WERI-Rb-1 (cell line): ENCODE measurements at regions not wholly inside any gene's neighbourhood (a gene's known extent, or its start where the extent isn't known, plus 50 kb on each side); places are given as distances from the start of the nearest gene placed in this dataset.

Source experiments
- DNase-seq: peaks from one replicate; pipeline ENCODE4 v3.0.0-alpha.2; 2020
- H3K27ac ChIP-seq: fragments of 250-450 bp; sonication (Bioruptor Pico); 2 replicates; pipeline ENCODE4 v1.5.1; 2020; ENCODE audit warnings: mild to moderate bottlenecking, moderate library complexity
- H3K27me3 ChIP-seq: fragments of 250-450 bp; sonication (Bioruptor Pico); 2 replicates; pipeline ENCODE4 v1.5.1; 2021; ENCODE audit warnings: mild to moderate bottlenecking, low read depth, moderate library complexity; ENCODE audit not compliant: insufficient read depth, severe bottlenecking
- H3K36me3 ChIP-seq: fragments of 250-450 bp; sonication (Bioruptor Pico); 2 replicates; pipeline ENCODE4 v1.5.1; 2020; ENCODE audit warnings: mild to moderate bottlenecking, moderate library complexity
- H3K4me3 ChIP-seq: 2 replicates; pipeline ENCODE4 v1.5.1; 2011; ENCODE audit warnings: low read depth, mild to moderate bottlenecking, control low read depth, low read length
- H3K9me3 ChIP-seq: fragments of 250-450 bp; sonication (Bioruptor Pico); 2 replicates; pipeline ENCODE4 v1.5.1; 2021; ENCODE audit warnings: mild to moderate bottlenecking, moderate library complexity; ENCODE audit not compliant: severe bottlenecking
- CTCF ChIP-seq: IDR thresholded peaks from 2 replicates; pipeline ENCODE4 v1.5.1; 2011; ENCODE audit warnings: low read depth, mild to moderate bottlenecking, control low read depth, inconsistent platforms, low read length

GRCh38 chr5:171649075-171649401 is 136.6 kb upstream of the SMIM23 start:
- Histone ChIP-seq H3K4me3 (no peak overlapping the region), H3K27me3 (peaks cover 23% of the 10 kb centered on the region), H3K9me3 (no peaks in the 10 kb centered on the region), H3K27ac (no peak overlapping the region), H3K36me3 (no peaks in the 10 kb centered on the region)
- no peak for TF ChIP-seq CTCF
- no peak for DNase-seq

- Histone ChIP-seq H3K27me3 (peaks cover 17% of the 10 kb centered on the region), H3K27ac (no peak overlapping the region), H3K4me3 (no peak overlapping the region), H3K36me3 (no peaks in the 10 kb centered on the region), H3K9me3 (no peaks in the 10 kb centered on the region)
- no peak for DNase-seq
- TF ChIP-seq CTCF = no peak
Observed at GRCh38 chr5:171650597-171650996, 135.0 kb upstream of the SMIM23 start.

- Histone ChIP-seq H3K4me3 (no peak overlapping the region), H3K27ac (no peak overlapping the region), H3K27me3 (peaks cover 16% of the 10 kb centered on the region), H3K36me3 (no peaks in the 10 kb centered on the region), H3K9me3 (no peaks in the 10 kb centered on the region)
- no peak for DNase-seq
- no peak for TF ChIP-seq CTCF
Observed at GRCh38 chr5:171651102-171651501, 134.5 kb upstream of the SMIM23 start.

GRCh38 chr5:171654881-171655280 is 130.7 kb upstream of the SMIM23 start:
- no peak for TF ChIP-seq CTCF
- Histone ChIP-seq H3K4me3 (no peak overlapping the region), H3K9me3 (no peaks in the 10 kb centered on the region), H3K27ac (no peak overlapping the region), H3K36me3 (no peaks in the 10 kb centered on the region), H3K27me3 (no peaks in the 10 kb centered on the region)
- no peak for DNase-seq

GRCh38 chr5:171657473-171657872 is 128.1 kb upstream of the SMIM23 start:
- no peak for TF ChIP-seq CTCF
- no peak for DNase-seq
- Histone ChIP-seq H3K27ac (no peak overlapping the region), H3K36me3 (no peaks in the 10 kb centered on the region), H3K9me3 (no peaks in the 10 kb centered on the region), H3K4me3 (no peak overlapping the region), H3K27me3 (no peaks in the 10 kb centered on the region)

GRCh38 chr5:171659896-171660295 is 125.7 kb upstream of the SMIM23 start:
- TF ChIP-seq CTCF = no peak
- peaks cover 6% of the 10 kb centered on the region for H3K27me3 ChIP-seq
- no peaks in the 10 kb centered on the region for H3K9me3 ChIP-seq
- no peaks in the 10 kb centered on the region for H3K36me3 ChIP-seq
- H3K4me3 ChIP-seq = no peak overlapping the region
- H3K27ac ChIP-seq = no peak overlapping the region
- DNase-seq = no peak
